Osteocyte (in vitro differentiated cells): ENCODE measurements at regions not wholly inside any gene's neighbourhood (a gene's known extent, or its start where the extent isn't known, plus 50 kb on each side); places are given as distances from the start of the nearest gene placed in this dataset.
"Not testable (repeated sequence)": the region's sequence is repeated elsewhere in the genome, so short reads cannot be mapped to it uniquely, and the experiment has no call there.

Experiments
- DNase-seq: peaks from one replicate; pipeline ENCODE4 v3.0.0; 2021; ENCODE audit warnings: mixed read lengths; ENCODE audit not compliant: unreplicated experiment; ENCODE audit errors: extremely low spot score
- H3K27ac Mint-ChIP-seq: one replicate; pipeline ENCODE4 v1.8.0; 2021; ENCODE audit warnings: mild to moderate bottlenecking, mixed read lengths; ENCODE audit not compliant: unreplicated experiment
- H3K27me3 Mint-ChIP-seq: one replicate; pipeline ENCODE4 v1.8.0; 2021; ENCODE audit warnings: mixed read lengths; ENCODE audit not compliant: unreplicated experiment
- H3K36me3 Mint-ChIP-seq: one replicate; pipeline ENCODE4 v1.8.0; 2021; ENCODE audit warnings: mixed read lengths; ENCODE audit not compliant: unreplicated experiment
- H3K4me1 Mint-ChIP-seq: one replicate; pipeline ENCODE4 v1.8.0; 2021; ENCODE audit warnings: mixed read lengths; ENCODE audit not compliant: unreplicated experiment
- H3K4me3 Mint-ChIP-seq: one replicate; pipeline ENCODE4 v1.8.0; 2021; ENCODE audit warnings: mild to moderate bottlenecking, moderate library complexity, mixed read lengths; ENCODE audit not compliant: unreplicated experiment
- H3K9me3 Mint-ChIP-seq: one replicate; pipeline ENCODE4 v1.8.0; 2021; ENCODE audit warnings: mixed read lengths; ENCODE audit not compliant: unreplicated experiment
- TF ChIP-seq, protein P1 (sequence below): fragments of 200-600 bp; sonication (generic); IDR thresholded peaks from 2 replicates; pipeline ENCODE4 v1.5.0; 2021; ENCODE audit warnings: antibody characterized with exemption, mild to moderate bottlenecking, moderate library complexity

DNA sequence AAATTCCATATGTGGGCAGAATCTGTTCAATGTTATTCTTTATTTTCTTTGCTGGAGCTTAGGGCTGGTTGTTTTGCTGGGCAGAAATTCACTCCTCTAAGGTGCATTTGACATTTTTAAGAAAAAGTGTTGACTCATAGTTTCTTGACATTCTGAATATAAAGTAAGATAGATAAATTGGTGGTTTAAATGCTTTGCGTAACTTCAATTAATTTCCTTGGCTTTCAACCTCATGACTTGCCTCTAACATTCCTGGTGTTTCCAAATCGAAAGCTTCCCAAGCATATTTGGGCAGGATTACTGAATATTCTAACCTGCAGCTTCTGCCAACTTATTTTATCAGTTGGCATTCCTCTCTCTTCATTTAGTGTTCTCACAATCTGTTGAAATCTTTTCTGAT, 718.7 kb upstream of the ADGRB3 start:
- Mint-ChIP-seq H3K4me1 (peaks cover 7% of the 10 kb centered on the region), H3K27ac (no peak overlapping the region), H3K36me3 (peaks cover 5% of the 10 kb centered on the region), H3K27me3 (no peaks in the 10 kb centered on the region), H3K4me3 (no peak overlapping the region), H3K9me3 (peaks cover 21% of the 10 kb centered on the region)
- TF ChIP-seq, protein P1, sequence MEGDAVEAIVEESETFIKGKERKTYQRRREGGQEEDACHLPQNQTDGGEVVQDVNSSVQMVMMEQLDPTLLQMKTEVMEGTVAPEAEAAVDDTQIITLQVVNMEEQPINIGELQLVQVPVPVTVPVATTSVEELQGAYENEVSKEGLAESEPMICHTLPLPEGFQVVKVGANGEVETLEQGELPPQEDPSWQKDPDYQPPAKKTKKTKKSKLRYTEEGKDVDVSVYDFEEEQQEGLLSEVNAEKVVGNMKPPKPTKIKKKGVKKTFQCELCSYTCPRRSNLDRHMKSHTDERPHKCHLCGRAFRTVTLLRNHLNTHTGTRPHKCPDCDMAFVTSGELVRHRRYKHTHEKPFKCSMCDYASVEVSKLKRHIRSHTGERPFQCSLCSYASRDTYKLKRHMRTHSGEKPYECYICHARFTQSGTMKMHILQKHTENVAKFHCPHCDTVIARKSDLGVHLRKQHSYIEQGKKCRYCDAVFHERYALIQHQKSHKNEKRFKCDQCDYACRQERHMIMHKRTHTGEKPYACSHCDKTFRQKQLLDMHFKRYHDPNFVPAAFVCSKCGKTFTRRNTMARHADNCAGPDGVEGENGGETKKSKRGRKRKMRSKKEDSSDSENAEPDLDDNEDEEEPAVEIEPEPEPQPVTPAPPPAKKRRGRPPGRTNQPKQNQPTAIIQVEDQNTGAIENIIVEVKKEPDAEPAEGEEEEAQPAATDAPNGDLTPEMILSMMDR, result no peak
- no peak for DNase-seq

DNA sequence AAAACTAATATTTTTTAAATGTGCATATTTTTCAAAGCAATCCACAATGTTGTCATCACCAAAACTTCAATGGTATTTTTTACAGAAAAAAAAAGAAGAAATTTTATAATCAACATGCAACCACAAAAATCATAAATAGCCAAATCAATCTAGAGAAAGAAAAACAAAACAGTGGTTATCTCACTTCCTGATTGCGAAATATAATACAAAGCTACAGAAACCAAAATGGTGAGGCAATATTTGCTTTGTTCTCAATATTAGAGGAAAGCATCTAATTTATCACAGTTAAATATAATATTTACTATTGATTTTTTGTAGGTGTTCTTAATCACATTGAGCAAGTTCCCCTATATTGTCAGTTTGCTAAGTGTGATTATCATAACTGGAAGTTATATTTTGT, 720.7 kb upstream of the ADGRB3 start:
- peaks cover 24% of the 10 kb centered on the region for H3K9me3 Mint-ChIP-seq
- peaks cover 7% of the 10 kb centered on the region for H3K4me1 Mint-ChIP-seq
- H3K4me3 Mint-ChIP-seq, result no peak overlapping the region
- H3K27ac Mint-ChIP-seq, result no peak overlapping the region
- TF ChIP-seq, protein P1, result no peak
- DNase-seq, result no peak
- no peaks in the 10 kb centered on the region for H3K27me3 Mint-ChIP-seq
- peaks cover 5% of the 10 kb centered on the region for H3K36me3 Mint-ChIP-seq

DNA sequence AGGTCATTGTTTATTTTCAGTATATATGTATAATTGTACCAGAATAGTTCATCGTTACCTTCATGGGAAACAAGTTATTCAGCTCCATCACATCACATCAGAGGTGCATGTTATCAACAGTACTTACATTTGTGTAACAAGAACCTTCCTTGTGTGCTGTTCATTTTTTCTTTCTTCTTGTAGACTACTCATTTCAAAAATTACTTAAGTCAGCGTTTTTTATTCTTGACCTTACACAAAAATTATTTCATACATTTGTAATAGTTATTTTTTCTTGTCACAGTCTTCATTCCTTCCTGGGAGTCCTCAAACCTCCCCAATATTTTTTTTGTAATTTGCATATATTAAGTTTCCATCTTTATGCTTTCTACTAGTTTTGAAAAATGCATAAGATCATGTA, 725.7 kb upstream of the ADGRB3 start:
- TF ChIP-seq, protein P1, result no peak
- DNase-seq, result no peak
- Mint-ChIP-seq H3K4me3 (no peak overlapping the region), H3K27me3 (no peaks in the 10 kb centered on the region), H3K27ac (no peak overlapping the region), H3K36me3 (peaks cover 1% of the 10 kb centered on the region), H3K4me1 (no peaks in the 10 kb centered on the region), H3K9me3 (peaks cover 31% of the 10 kb centered on the region)

DNA sequence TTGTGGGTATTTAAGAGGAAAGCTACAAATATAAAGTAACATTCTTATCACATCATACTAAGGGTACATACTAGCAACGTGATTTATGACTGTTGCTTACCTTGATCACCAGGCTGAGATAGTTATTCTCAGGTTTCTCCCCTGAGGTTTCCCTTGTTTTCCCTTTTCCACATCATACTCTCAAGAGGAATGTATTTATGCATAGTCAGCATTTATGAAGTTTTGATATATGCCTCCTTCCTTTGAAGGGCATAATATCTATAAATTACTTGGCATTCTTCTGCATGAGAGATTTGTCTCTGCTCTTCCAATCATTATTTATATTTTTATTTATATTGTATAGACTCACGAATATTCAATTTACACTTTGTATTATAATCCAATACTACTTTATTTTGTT, 726.7 kb upstream of the ADGRB3 start:
- Mint-ChIP-seq H3K4me3 (no peak overlapping the region), H3K4me1 (no peaks in the 10 kb centered on the region), H3K27ac (no peak overlapping the region), H3K36me3 (peaks cover 1% of the 10 kb centered on the region), H3K9me3 (peaks cover 28% of the 10 kb centered on the region), H3K27me3 (no peaks in the 10 kb centered on the region)
- no peak for DNase-seq
- TF ChIP-seq, protein P1, result no peak

DNA sequence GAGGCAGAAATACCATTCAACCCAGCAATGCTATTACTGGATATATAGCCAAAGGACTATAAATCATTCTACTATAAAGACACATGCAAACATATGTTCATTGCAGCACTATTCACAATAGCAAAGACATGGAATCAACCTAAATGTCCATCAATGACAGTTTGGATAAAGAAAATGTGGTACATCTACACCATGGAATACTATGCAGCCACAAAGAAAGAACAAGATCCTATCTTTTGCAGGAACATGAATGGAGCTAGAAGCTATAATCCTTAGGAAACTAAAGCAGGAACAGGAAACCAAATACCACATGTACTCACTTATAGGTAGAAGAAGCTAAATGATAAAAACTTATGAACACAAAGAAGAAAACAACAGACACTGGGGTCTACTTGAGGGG, 730.3 kb upstream of the ADGRB3 start:
- H3K9me3 Mint-ChIP-seq, result peaks cover 20% of the 10 kb centered on the region
- H3K27me3 Mint-ChIP-seq, H3K27ac Mint-ChIP-seq, H3K36me3 Mint-ChIP-seq, H3K4me1 Mint-ChIP-seq, DNase-seq, H3K4me3 Mint-ChIP-seq: not testable (repeated sequence)

DNA sequence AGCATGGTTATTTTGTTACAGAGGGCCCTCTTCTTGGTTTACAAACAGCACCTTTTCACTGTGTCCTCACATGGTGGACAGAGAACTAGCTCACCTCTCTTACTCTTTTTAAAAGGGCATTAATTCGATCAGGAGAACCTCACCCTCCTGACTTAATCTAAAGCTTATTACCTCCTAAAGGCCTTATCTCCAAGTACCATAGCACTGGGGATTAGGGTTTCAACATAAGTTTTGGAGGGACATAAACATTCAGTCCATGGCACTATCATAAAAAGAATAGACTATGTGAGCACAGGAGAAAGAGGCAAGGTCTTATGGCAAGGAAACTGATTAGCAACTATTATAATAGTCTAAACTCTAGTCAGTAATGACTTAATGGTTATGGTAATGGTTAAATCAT, 736.2 kb upstream of the ADGRB3 start:
- H3K9me3 Mint-ChIP-seq, result peaks cover 6% of the 10 kb centered on the region
- H3K4me1 Mint-ChIP-seq, result peaks cover 7% of the 10 kb centered on the region
- H3K27ac Mint-ChIP-seq, result no peak overlapping the region
- TF ChIP-seq, protein P1, result no peak
- no peak overlapping the region for H3K4me3 Mint-ChIP-seq
- no peaks in the 10 kb centered on the region for H3K27me3 Mint-ChIP-seq
- no peak for DNase-seq
- H3K36me3 Mint-ChIP-seq, result no peaks in the 10 kb centered on the region
